Activated CD4-positive, alpha-beta T cell treated with anti-CD3 and anti-CD28 coated beads, Interleukin-2, amount 50 U/mL, for 4 hours (primary cell): ENCODE measurements at regions not wholly inside any gene's neighbourhood (a gene's known extent, or its start where the extent isn't known, plus 50 kb on each side); places are given as distances from the start of the nearest gene placed in this dataset.

Experiments
- DNase-seq, 2 experiments: peaks; one replicate each; pipeline ENCODE4 v3.0.0-alpha.2; 2020

- DNase-seq = no peak
Measured at GRCh38 chr13:99911965-99912566, 59.5 kb downstream of the ZIC5 start.

- no peak for DNase-seq
Measured at GRCh38 chr13:99911069-99911964, 60.2 kb downstream of the ZIC5 start.

- no peak for DNase-seq
Measured at GRCh38 chr13:99909836-99910619, 61.5 kb downstream of the ZIC5 start.

- DNase-seq = no peak
Measured at GRCh38 chr13:99909097-99909835, 62.3 kb downstream of the ZIC5 start.

- DNase-seq = no peak
Measured at GRCh38 chr13:99908140-99908803, 63.3 kb downstream of the ZIC5 start.

GRCh38 chr13:99907627-99908026, 63.9 kb downstream of the ZIC5 start:
- no peak for DNase-seq

- DNase-seq = no peak
Measured at GRCh38 chr13:99907038-99907437, 64.5 kb downstream of the ZIC5 start.

GRCh38 chr13:99905814-99906213, 65.8 kb downstream of the ZIC5 start:
- no peak for DNase-seq

- no peak for DNase-seq
Measured at GRCh38 chr13:99905224-99905623, 66.3 kb downstream of the ZIC5 start.

GRCh38 chr13:99903140-99903539, 68.4 kb downstream of the ZIC5 start:
- DNase-seq = no peak

- DNase-seq = no peak
Measured at GRCh38 chr13:99902657-99903056, 68.9 kb downstream of the ZIC5 start.

- no peak for DNase-seq
Measured at GRCh38 chr13:99900960-99901359, 70.6 kb downstream of the ZIC5 start.

- DNase-seq = no peak
Measured at GRCh38 chr13:99898421-99898820, 73.1 kb downstream of the ZIC5 start.

GRCh38 chr13:99897076-99897440, 74.5 kb downstream of the ZIC5 start:
- DNase-seq = no peak

- DNase-seq = no peak
Measured at GRCh38 chr13:99896369-99897075, 75.0 kb downstream of the ZIC5 start.

- DNase-seq = no peak
Measured at GRCh38 chr13:99895444-99896368, 75.9 kb downstream of the ZIC5 start.

GRCh38 chr13:99894840-99895443, 76.6 kb downstream of the ZIC5 start:
- no peak for DNase-seq

- DNase-seq = no peak
Measured at GRCh38 chr13:99894105-99894839, 77.3 kb downstream of the ZIC5 start.

- no peak for DNase-seq
Measured at GRCh38 chr13:99893567-99893966, 78.0 kb downstream of the ZIC5 start.
